Bone marrow (tissue), 2 donors: ENCODE measurements at regions not wholly inside any gene's neighbourhood (a gene's known extent, or its start where the extent isn't known, plus 50 kb on each side); places are given as distances from the start of the nearest gene placed in this dataset.
"Not testable (repeated sequence)": the region's sequence is repeated elsewhere in the genome, so short reads cannot be mapped to it uniquely, and the experiment has no call there.

Source experiments
- DNase-seq, 2 donors: peaks; one replicate each; lab custom pipeline; 2025; lab: John Stamatoyannopoulos, UW

DNA sequence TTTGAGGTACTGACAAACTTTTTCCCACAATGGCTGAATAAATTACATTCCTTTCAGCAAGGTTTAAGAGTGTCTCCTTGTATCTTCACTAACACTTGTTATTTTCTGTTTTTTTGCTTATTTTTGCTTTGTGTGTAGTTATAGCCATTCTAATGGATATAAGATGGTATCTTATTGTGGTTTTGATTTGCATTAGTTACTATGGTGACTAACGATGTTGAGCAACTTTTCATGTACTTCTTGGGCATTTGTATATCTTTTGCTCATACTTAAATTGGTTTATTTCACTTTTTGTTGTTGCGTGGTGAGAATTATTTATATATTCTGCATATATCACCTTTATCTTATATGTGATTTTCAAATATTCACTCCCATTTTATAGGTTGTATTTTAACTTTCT lies 79.9 kb upstream of the FSIP2 start:
- no peak for DNase-seq

DNA sequence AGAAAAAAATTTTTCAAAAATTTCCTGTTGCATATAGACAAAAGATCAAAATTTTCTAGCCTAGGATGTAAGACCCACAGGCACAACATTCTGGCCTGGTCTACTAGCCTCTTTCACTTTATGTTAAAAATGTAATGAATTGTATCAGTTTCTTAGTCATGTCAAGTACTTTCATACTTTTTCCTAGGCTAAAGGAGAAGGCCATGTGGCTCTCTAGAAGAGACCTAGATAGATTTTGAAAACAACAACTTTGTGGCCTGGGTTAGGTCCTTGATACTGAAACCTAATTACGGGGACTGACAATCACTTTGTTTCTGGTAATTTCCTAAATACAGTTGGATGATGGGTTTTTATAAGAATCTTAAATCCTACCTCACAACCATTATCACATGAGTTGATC lies 74.8 kb upstream of the FSIP2 start:
- DNase-seq, result no peak

DNA sequence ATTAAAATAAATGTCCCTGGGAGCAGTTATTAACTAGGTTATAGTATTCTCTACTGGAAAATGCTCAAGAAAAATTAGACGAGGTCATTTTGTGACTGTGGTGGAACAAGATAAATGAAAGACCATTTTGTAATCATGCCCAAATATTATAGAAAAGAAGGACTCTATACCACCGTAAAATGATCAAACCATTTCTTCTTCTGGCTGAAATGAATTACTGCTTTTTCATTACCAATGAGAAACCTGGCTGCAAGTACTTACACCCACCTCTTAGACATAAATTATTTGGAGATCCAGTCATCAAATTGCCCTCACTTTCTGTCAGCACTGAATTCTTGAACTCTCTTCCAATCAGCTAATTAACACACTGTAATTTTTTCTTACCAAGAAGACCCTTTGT lies 74.2 kb upstream of the FSIP2 start:
- no peak for DNase-seq

DNA sequence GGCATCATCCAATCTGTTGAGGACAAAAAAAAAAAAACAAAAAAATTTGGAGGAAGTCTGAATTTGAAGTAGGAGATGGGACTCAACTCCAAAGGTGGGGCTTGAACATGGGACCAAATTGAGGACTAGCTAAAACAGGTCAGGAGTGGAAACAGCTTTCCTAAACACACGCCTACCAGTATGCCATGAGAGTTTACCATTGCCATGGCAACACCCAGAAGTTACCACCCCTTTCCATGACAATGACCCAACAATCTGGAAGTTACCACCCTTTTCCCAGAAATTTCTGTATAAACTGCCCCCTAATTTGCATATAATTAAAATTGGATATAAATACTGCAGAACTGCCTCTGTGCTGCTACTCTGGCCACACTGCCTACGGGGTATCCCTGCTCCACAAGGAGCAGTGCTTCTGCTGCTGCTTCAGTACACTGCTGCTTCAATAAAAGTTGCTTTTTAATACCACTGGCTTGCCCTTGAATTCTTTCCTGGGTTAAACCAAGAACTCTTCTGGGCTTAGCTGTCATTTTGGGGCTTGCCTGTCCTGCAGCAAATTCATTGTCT lies 73.3 kb upstream of the FSIP2 start:
- no peak for DNase-seq

DNA sequence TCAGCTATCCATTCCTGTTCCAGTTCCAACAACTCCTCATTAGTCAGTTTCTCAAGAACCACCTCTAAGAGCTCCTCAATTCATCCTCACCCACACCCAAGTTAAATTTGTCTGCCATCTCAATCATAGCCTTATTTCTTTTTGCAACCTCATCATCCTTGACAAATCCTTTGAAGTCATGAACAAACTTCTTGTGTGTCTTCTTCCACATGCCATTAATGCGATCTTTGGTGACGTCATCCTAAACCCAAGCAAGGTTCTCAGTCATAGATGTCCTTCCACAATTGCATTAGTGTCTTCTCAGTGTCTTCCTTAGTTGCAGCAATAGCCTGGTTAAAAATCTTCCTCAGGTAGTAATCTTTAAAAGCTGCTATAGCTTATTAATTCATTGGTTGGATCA lies 71.2 kb upstream of the FSIP2 start:
- no peak for DNase-seq

DNA sequence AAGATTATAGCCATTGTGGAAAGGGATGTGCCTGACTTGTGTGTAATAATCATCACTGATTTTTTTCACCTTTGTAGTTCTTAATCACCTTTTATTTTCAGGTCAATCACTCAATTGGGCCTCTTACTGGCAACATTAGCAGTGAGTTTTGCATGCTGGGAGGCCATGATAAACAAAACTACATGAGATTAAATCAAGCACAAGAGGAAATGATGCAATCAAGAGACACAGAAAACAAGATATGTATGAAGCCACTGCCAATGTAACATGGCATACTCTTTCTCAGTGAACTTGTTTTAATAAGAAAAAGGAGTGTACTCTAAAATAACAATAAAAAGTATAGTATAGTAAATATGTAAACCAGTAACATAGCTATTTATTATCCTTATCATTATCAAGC lies 69.9 kb upstream of the FSIP2 start:
- no peak for DNase-seq

DNA sequence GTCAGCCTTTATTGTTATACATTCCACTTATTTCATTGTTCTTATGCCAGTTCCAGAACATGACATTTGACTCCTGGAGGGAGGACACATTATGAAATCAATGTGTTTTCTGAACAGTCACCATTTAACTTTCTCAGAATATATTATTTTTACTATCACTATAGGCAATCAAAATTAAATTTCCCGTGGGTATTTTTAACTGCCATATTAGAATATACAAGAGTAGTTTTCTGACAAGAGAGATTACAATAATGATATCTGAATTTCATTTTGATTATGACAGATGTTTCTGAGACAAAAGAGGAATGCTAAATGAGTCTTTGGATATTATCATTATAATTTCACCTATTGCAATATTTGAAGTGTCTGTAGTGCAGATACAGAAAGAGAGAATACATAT lies 64.4 kb upstream of the FSIP2 start:
- DNase-seq, result no peak

DNA sequence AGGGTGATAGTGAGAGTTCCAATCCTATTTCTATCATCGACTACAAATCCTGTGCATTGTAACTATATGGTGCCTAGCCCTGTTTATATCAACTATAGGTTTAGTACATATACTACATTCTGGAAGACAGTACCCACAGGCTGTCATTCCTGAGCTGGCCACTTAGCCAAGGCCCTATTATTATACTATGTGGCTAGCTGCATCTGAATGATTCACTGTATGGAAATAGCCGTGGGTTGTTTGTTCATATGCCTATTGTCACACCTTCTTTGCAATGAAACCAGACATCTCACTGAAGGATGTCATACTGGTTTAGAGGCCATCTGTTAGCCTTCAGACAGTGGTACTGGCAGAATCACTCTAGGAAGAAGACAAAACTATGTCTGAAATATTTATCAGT lies 62.3 kb upstream of the FSIP2 start:
- DNase-seq, result no peak

DNA sequence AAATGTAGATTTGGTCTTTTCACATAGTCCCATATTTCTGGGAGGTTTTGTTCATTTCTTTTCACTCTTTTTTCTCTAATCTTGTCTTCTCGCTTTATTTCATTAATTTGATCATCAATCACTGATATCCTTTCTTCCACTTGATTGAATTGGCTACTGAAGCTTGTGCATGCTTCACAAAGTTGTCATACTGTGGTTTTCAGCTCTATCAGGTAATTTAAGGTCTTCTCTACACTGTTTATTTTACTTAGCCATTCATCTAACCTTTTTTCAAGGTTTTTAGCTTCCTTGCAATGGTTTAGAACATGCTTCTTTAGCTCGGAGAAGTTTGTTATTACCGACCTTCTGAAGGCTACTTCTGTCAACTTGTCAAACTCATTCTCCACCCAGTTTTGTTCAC lies 51.6 kb upstream of the FSIP2 start:
- DNase-seq, result not testable (repeated sequence)

DNA sequence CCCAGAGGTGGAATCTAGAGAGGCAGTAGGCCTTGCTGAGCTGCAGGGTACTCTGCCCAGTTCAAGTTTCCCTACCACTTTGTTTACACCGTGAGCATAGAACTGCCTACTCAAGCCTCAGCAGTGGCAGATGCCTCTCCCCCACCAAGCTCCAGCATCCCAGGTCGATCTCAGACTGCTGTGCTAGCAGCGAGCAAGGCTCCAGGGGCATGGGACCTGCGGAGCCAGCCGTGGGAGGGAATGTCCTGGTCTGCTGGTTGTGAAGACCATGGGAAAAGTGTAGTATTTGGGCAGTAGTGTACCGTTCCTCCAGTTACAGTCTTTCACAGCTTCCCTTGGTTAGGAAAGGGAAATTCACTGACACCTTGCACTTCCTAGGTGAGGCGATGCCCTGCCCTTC lies 50.6 kb upstream of the FSIP2 start:
- no peak for DNase-seq
